Neural cell (in vitro differentiated cells): ENCODE measurements at regions not wholly inside any gene's neighbourhood (a gene's known extent, or its start where the extent isn't known, plus 50 kb on each side); places are given as distances from the start of the nearest gene placed in this dataset.
"Not testable (repeated sequence)": the region's sequence is repeated elsewhere in the genome, so short reads cannot be mapped to it uniquely, and the experiment has no call there.

Source experiments
- CTCF ChIP-seq: fragments of 450-650 bp; IDR thresholded peaks from 2 replicates; pipeline ENCODE4 v1.5.1; 2014; ENCODE audit warnings: antibody characterized with exemption, mild to moderate bottlenecking, moderate library complexity; ENCODE audit not compliant: poor library complexity, severe bottlenecking
- EZH2 ChIP-seq: fragments of 200-600, 300-800 bp; shearing (Covaris generic), sonication (generic); IDR thresholded peaks from 2 replicates; pipeline ENCODE4 v1.6.1; 2014; ENCODE audit warnings: antibody characterized with exemption, low read length, borderline replicate concordance, mild to moderate bottlenecking; ENCODE audit not compliant: insufficient read depth, poor library complexity, severe bottlenecking
- POLR2AphosphoS5 ChIP-seq: IDR thresholded peaks from 2 replicates; pipeline ENCODE4 v1.6.1; 2012
- RAD21 ChIP-seq: fragments of 450-650 bp; conservative IDR thresholded peaks from 2 replicates; pipeline ENCODE4 v1.6.1; 2014; ENCODE audit warnings: antibody characterized with exemption, mild to moderate bottlenecking, moderate library complexity
- REST ChIP-seq: IDR thresholded peaks from 2 replicates; pipeline ENCODE4 v1.6.1; 2012; ENCODE audit warnings: borderline replicate concordance

- not testable (repeated sequence) for TF ChIP-seq CTCF, RAD21, POLR2AphosphoS5, EZH2, REST
Measured at GRCh38 chr2:111415765-111416743, 295.3 kb downstream of the BCL2L11 start.
